Activated CD4-positive, alpha-beta memory T cell treated with anti-CD3 and anti-CD28 coated beads for 36 hours (primary cell): ENCODE measurements at regions not wholly inside any gene's neighbourhood (a gene's known extent, or its start where the extent isn't known, plus 50 kb on each side); places are given as distances from the start of the nearest gene placed in this dataset.

Experiments
- CTCF ChIA-PET: fragments of 350-600 bp; sonication (Branson Sonifier 250); formaldehyde crosslinking; loops from one replicate; lab custom pipeline; 2021; ENCODE audit warnings: antibody characterized with exemption, inconsistent platforms; lab: Charles Lee
- POLR2A ChIA-PET: fragments of 350-600 bp; sonication (Branson Sonifier 250); formaldehyde crosslinking; loops from one replicate; lab custom pipeline; 2021; ENCODE audit warnings: antibody characterized with exemption; lab: Charles Lee
- DNase-seq: peaks from one replicate; pipeline ENCODE4 v3.0.0-alpha.2; 2020
- H3K27ac Mint-ChIP-seq: one replicate; pipeline ENCODE4 v1.8.0; 2021; ENCODE audit warnings: mixed read lengths
- H3K27me3 Mint-ChIP-seq: one replicate; pipeline ENCODE4 v1.8.0; 2021; ENCODE audit warnings: mixed read lengths
- H3K36me3 Mint-ChIP-seq: one replicate; pipeline ENCODE4 v1.8.0; 2021; ENCODE audit warnings: mixed read lengths
- H3K4me1 Mint-ChIP-seq: one replicate; pipeline ENCODE4 v1.8.0; 2021; ENCODE audit warnings: low read depth, mixed read lengths
- H3K4me3 Mint-ChIP-seq: one replicate; pipeline ENCODE4 v1.8.0; 2021; ENCODE audit warnings: mild to moderate bottlenecking, mixed read lengths
- H3K9me3 Mint-ChIP-seq: one replicate; pipeline ENCODE4 v1.8.0; 2021; ENCODE audit warnings: mixed read lengths
- intact Hi-C: fragments of 100-400 bp; cut with micrococcal nuclease; formaldehyde crosslinking; loops from one replicate; pipeline ENCODE4 v1.15.1; 2023

DNA sequence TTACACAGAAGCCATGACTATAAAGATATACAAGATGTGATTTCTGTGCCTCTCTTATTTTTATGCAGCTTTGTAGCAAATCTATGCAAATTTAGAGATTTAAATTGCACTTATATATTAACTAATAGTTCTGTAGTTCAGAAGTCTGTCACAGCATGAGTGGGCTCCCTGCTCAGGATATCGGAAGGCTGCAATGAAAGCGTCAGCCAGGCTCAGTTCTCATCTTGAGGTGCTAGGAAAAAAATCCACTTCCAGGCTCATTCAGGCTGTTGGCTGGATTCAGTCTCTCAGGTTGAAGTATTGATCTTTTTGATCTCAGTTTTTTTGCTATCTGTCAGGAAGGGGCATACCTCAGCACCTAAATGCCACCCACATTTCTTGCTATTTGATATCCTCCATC, 487.4 kb upstream of the DEPDC1 start:
- POLR2A ChIA-PET = no interaction called here
- H3K4me1 Mint-ChIP-seq = no peaks in the 10 kb centered on the region
- peaks cover 14% of the 10 kb centered on the region for H3K9me3 Mint-ChIP-seq
- H3K36me3 Mint-ChIP-seq = no peaks in the 10 kb centered on the region
- intact Hi-C loops = no loop called here
- H3K27ac Mint-ChIP-seq = no peak overlapping the region
- CTCF ChIA-PET = no interaction called here
- no peak for DNase-seq
- no peaks in the 10 kb centered on the region for H3K27me3 Mint-ChIP-seq
- H3K4me3 Mint-ChIP-seq = no peak overlapping the region

DNA sequence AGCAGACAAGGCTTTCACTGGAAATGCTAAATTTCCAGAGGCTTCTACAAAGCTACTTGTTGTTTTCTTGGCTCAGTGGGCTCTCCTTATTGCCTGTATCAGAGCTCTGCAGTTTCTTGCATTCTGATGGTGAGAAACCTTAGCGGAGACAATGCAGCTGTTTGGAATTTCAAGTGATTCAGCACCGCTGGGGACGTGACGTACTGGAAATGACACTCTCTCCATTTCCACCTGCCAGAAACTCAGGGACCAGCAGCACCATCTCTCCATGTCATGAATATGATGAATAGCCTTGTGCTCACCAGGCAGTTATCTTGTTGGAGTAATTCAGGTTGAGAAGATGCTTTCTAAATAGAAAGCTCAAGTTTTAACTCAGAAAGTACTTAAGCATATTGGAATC, 497.2 kb upstream of the DEPDC1 start:
- H3K4me1 Mint-ChIP-seq = no peaks in the 10 kb centered on the region
- no peak overlapping the region for H3K27ac Mint-ChIP-seq
- no peak for DNase-seq
- POLR2A ChIA-PET = no interaction called here
- no peaks in the 10 kb centered on the region for H3K27me3 Mint-ChIP-seq
- intact Hi-C loops = no loop called here
- CTCF ChIA-PET = no interaction called here
- H3K4me3 Mint-ChIP-seq = no peak overlapping the region
- H3K36me3 Mint-ChIP-seq = no peaks in the 10 kb centered on the region
- H3K9me3 Mint-ChIP-seq = peaks cover 15% of the 10 kb centered on the region

DNA sequence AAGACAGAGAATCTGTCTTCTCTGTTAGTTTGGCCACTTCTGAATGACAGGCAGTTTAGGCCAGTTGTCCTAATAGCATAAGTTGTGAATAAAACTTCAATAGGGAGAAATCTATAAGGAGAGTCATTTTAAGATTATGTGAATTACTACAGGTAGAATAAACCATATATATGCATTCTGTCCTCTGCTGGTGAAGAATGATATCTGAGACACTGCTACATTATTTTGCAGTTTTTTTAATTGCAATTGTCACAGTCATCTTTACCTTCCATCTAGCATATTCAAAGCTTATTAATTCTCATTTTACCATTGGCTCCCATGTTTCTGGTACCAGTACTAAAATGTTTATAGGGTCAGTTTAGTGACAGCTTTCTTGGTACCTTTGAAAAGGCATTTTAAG, 519.6 kb upstream of the DEPDC1 start:
- H3K27ac Mint-ChIP-seq = no peak overlapping the region
- CTCF ChIA-PET = no interaction called here
- no peaks in the 10 kb centered on the region for H3K4me1 Mint-ChIP-seq
- no peak overlapping the region for H3K4me3 Mint-ChIP-seq
- POLR2A ChIA-PET = no interaction called here
- no peaks in the 10 kb centered on the region for H3K27me3 Mint-ChIP-seq
- intact Hi-C loops = no loop called here
- no peaks in the 10 kb centered on the region for H3K36me3 Mint-ChIP-seq
- H3K9me3 Mint-ChIP-seq = peaks cover 9% of the 10 kb centered on the region
- DNase-seq = no peak

DNA sequence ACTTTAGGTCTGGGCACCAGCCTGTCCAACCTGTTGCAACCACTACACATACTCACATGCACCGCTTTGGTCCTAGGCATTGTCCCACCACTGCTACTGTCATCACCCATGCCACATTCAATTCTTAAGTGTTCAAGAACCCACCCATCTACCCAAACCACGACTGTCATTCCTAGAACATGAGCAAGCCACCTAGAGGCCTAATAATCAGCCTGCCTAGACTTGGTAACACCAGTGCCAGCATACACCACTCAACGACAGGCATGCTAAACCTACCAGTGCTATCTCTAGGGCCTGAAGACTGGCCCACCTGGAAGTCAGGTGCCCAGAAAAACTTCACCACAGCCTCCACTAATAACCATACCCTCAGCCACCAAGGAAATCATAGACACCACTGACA, 532.8 kb upstream of the DEPDC1 start:
- intact Hi-C loops = no loop called here
- Mint-ChIP-seq H3K27me3 (no peaks in the 10 kb centered on the region), H3K36me3 (no peaks in the 10 kb centered on the region), H3K4me3 (no peak overlapping the region), H3K27ac (no peak overlapping the region), H3K9me3 (peaks cover 31% of the 10 kb centered on the region), H3K4me1 (no peaks in the 10 kb centered on the region)
- no peak for DNase-seq
- ChIA-PET CTCF (no interaction called here), POLR2A (no interaction called here)

DNA sequence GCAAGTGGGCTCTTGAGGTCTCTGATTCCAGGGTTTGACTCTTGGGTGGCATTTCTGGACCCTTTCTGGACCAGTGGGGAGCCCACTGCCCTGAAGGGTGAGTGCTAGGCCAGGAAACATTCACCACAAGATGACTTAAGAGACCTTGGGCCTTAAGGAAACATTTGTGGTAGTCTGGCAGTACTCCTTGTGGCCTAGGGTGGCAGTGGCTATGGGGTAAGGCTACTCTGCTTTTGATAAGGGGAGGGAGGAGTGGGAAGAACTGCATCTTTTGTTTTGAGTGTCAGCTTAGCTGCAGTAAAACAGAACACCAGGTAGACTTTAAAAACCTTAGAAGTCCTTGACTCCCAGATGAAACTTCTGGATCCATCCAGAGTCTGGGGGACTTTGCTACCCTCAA, 529.3 kb upstream of the LRRC7 start:
- Mint-ChIP-seq H3K4me3 (no peak overlapping the region), H3K27ac (no peak overlapping the region), H3K4me1 (no peaks in the 10 kb centered on the region), H3K36me3 (no peaks in the 10 kb centered on the region), H3K27me3 (no peaks in the 10 kb centered on the region), H3K9me3 (peaks cover 42% of the 10 kb centered on the region)
- DNase-seq = no peak
- ChIA-PET POLR2A (no interaction called here), CTCF (no interaction called here)
- intact Hi-C loops = no loop called here

DNA sequence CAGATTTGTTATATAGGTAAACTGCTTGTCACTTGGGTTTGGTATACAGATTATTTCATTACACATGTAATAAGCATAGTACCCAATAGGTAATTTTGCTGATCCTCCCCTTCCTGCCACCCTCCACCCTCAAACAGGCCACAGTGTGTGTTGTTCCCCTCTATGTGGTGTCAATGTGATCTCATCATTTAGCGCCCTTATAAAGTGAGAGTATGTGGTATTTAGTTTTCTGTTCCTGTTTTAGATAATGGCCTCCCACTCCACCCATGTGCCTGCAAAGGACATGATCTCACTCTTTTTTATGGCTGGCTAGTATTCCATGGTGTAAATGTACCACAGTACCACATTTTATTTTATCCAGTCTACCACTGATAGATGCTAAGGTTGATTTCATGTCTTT, 522.1 kb upstream of the LRRC7 start:
- ChIA-PET POLR2A (no interaction called here), CTCF (no interaction called here)
- no peak for DNase-seq
- intact Hi-C loops = no loop called here
- Mint-ChIP-seq H3K9me3 (peaks cover 12% of the 10 kb centered on the region), H3K27ac (no peak overlapping the region), H3K27me3 (no peaks in the 10 kb centered on the region), H3K36me3 (no peaks in the 10 kb centered on the region), H3K4me1 (no peaks in the 10 kb centered on the region), H3K4me3 (no peak overlapping the region)

DNA sequence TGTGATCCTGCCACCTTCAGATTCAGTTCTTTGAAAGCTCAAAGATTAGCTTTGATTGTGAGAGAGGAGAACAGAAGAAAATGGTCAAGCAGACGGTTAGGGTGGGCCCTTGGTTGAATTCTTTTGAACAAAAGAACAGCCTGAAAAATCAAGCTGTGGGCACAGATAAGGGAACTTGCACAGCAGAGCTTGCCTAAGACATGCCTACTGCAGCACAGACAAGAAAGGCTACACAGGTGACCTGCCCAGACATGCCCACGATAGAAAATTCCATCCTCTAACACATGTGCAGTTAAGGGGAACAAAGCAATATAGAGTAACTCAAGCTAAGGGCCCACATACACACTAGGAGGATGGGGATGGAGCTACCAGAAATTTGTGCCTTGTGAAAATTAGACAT, 512.5 kb upstream of the LRRC7 start:
- Mint-ChIP-seq H3K27me3 (no peaks in the 10 kb centered on the region), H3K9me3 (no peaks in the 10 kb centered on the region), H3K4me1 (no peaks in the 10 kb centered on the region), H3K4me3 (no peak overlapping the region), H3K36me3 (no peaks in the 10 kb centered on the region), H3K27ac (no peak overlapping the region)
- POLR2A ChIA-PET = no interaction called here
- no peak for DNase-seq
- intact Hi-C loops = loop anchor here (10.0 kb wide), 1 partner anchor 120 kb away; no protein-coding TSS in a partner anchor
- CTCF ChIA-PET = no interaction called here

DNA sequence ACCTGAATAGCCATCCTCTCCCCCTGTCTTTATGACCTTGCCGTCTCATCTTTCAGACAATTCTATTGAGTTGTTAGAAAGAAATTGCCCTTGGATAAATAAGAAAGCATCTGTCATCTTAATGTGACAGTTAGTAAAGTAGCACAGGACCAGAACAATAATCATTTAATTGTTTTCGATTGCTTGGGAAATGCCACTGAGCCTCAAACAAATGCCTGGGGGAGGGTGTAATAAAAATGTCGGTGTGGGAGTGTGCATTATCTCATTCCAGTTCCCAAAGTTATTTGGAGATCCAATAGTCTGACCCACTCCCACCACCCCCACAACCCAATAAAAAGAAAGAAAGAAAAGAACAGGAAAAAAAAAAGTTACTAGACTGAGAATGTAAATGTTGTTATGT, 509.3 kb upstream of the LRRC7 start:
- Mint-ChIP-seq H3K27me3 (no peaks in the 10 kb centered on the region), H3K4me1 (no peaks in the 10 kb centered on the region), H3K36me3 (no peaks in the 10 kb centered on the region), H3K4me3 (no peak overlapping the region), H3K9me3 (peaks cover 7% of the 10 kb centered on the region), H3K27ac (no peak overlapping the region)
- intact Hi-C loops = loop anchor here (10.0 kb wide), 1 partner anchor 116 kb away; no protein-coding TSS in a partner anchor
- CTCF ChIA-PET = no interaction called here
- DNase-seq = no peak
- POLR2A ChIA-PET = no interaction called here

DNA sequence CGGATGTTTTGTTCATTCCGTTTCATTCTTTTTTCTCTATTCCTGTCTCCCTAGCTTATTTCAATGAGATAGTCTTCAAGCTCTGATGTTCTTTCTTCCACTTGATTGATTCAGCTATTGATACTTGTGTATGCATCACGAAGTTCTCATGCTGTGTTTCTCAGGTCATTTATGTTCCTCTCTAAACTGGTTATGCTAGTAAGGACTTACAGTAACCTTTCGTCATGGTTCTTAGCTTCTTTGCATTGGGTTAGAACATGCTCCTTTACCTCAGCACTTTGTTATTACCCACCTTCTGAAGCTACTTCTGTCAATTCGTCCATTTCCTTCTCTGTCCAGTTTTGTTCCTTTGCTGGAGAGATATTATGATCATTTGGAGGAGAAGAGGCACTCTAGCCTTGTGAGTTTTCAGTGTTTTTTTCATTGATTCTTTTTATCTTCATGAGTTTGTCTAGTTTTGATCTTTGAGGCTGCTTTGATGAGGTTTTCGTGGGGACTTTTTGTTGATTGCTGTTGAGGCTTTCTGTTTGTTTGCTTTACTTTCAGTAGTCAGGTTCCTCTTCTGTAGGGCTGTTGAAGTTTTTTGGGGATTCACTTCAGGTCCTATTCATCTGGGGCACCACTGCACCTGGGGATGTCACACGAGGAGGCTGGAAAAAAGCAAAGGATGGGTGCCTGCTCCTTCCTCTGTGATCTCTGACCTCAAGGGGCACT, 496.9 kb upstream of the LRRC7 start:
- intact Hi-C loops = no loop called here
- no peaks in the 10 kb centered on the region for H3K36me3 Mint-ChIP-seq
- DNase-seq = no peak

DNA sequence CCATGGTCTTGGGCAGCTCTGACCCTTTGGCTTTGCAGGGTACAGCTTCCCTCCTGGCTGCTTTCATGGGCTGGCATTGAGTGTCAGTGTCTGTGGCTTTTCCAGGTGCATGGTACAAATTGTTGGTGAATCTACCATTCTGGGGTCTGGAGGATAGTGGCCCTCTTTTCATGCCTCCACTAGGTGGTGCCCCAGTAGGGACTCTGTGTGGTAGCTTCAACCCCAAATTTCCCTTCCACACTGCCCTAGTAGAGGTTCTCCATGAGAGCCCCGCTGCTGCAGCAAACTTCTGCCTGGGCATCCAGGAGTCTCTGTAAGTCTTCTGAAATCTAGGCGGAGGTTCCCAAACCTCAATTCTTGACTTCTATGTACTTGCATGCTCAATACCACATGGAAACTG, 494.5 kb upstream of the LRRC7 start:
- no peak for DNase-seq
- no peaks in the 10 kb centered on the region for H3K36me3 Mint-ChIP-seq
- ChIA-PET CTCF (no interaction called here), POLR2A (no interaction called here)
- H3K4me1 Mint-ChIP-seq = no peaks in the 10 kb centered on the region
- peaks cover 16% of the 10 kb centered on the region for H3K9me3 Mint-ChIP-seq
- H3K27ac Mint-ChIP-seq = no peak overlapping the region
- intact Hi-C loops = no loop called here
- no peak overlapping the region for H3K4me3 Mint-ChIP-seq
- H3K27me3 Mint-ChIP-seq = no peaks in the 10 kb centered on the region

More for the DNA sequence above, 496.9 kb upstream of the LRRC7 start:
- POLR2A ChIA-PET = no interaction called here
- H3K27ac Mint-ChIP-seq = no peak overlapping the region
- no peak overlapping the region for H3K4me3 Mint-ChIP-seq
- H3K9me3 Mint-ChIP-seq = peaks cover 20% of the 10 kb centered on the region
- H3K27me3 Mint-ChIP-seq = no peaks in the 10 kb centered on the region
- H3K4me1 Mint-ChIP-seq = no peaks in the 10 kb centered on the region
- CTCF ChIA-PET = interaction anchor here (0.6 kb wide), 1 partner anchor 878 kb away, joined by 3 read pairs; no protein-coding TSS in a partner anchor

DNA sequence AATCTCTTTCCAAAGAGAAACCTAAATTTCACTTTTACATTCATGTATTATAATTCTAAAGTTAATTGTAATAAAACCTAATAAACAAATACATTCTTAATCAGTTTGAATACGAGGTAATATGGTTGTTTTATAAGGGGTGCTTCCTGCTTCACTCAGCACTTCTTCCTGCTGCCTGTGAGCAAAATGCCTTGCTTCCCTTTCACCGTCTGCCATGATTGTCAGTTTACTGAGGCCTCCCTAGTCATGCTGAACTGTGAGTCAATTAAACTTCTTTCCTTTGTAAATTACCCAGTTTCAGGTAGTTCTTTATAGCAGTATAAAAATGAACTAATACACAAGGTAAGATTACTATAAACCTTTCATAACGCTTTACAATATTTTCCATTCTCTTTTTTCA, 491.1 kb upstream of the LRRC7 start:
- intact Hi-C loops = no loop called here
- no peaks in the 10 kb centered on the region for H3K27me3 Mint-ChIP-seq
- H3K4me1 Mint-ChIP-seq = no peaks in the 10 kb centered on the region
- H3K4me3 Mint-ChIP-seq = no peak overlapping the region
- ChIA-PET POLR2A (no interaction called here), CTCF (no interaction called here)
- no peak for DNase-seq
- H3K9me3 Mint-ChIP-seq = peaks cover 11% of the 10 kb centered on the region
- H3K36me3 Mint-ChIP-seq = no peaks in the 10 kb centered on the region
- no peak overlapping the region for H3K27ac Mint-ChIP-seq

DNA sequence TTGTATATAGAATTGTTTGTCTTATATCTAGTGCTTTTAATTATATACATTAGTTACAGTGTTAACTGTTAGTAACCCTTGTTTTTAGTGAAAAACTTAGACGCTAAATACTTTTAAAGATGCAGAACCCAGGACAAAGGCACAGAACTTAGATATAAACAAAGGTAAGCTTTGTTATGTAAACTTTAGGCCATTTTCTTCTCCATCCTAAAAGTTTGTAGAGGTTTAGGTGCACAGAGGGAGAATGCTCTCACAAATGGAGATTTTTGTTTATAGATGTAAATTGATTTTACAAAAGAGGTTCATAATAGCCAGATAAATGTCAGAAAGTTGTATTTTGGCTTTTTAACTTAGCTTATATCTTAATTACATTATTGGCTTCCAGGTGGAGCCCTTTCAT, 490.5 kb upstream of the LRRC7 start:
- CTCF ChIA-PET = no interaction called here
- Mint-ChIP-seq H3K4me3 (no peak overlapping the region), H3K4me1 (no peaks in the 10 kb centered on the region), H3K36me3 (no peaks in the 10 kb centered on the region), H3K9me3 (peaks cover 11% of the 10 kb centered on the region), H3K27me3 (no peaks in the 10 kb centered on the region), H3K27ac (no peak overlapping the region)
- intact Hi-C loops = no loop called here
- POLR2A ChIA-PET = no interaction called here
- DNase-seq = no peak

DNA sequence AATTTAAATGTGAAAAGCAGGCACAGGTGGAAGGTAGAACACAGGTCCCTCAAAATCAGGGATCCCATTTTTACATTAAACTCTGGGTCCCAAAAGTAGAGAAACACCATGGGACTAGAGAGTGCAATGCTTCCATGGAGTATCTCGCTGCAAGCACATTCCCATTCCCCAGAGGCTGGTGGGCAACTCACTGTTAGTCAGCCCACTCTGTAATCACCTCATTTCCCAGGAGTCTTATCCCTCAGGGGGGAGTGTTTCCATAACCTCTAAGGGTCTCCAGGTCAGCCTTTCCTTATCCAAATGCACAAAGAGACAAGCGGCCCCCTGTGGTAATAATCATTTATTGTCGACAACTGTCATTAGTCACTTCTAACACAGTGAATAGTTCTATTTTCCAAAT, 490.1 kb upstream of the LRRC7 start:
- ChIA-PET POLR2A (no interaction called here), CTCF (no interaction called here)
- Mint-ChIP-seq H3K27ac (no peak overlapping the region), H3K4me3 (no peak overlapping the region), H3K36me3 (no peaks in the 10 kb centered on the region), H3K27me3 (no peaks in the 10 kb centered on the region), H3K9me3 (peaks cover 11% of the 10 kb centered on the region), H3K4me1 (no peaks in the 10 kb centered on the region)
- intact Hi-C loops = no loop called here
- DNase-seq = no peak
